ENCODE measurements at regions not wholly inside any gene's neighbourhood (a gene's known extent, or its start where the extent isn't known, plus 50 kb on each side); places are given as distances from the start of the nearest gene placed in this dataset.
"Not testable (repeated sequence)": the region's sequence is repeated elsewhere in the genome, so short reads cannot be mapped to it uniquely, and the experiment has no call there.

DNA sequence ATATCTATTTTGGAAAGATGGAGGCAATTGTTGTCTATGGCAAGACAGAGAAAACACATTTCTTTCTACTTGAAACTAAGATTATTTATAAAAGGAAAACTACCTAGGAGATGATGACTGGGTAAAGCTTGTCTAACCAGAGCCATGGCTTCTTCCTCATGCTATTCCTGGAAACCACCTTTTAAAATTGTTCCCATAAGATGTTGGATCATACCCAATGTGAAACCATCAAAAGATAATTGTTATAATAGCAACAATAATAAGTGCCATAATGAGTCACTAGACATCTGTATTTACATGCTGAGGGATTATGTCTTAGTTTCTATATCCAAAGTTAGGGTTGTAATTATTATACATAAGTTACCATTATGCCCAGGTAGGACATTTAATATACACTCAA lies 428.4 kb downstream of the KCNJ2 start (continued):
- TF ChIP-seq GABPB1 (CRISPR knock-in tag; IDR thresholded peaks at IDR 0.05) (no peak), HMGXB4 (CRISPR knock-in tag; IDR thresholded peaks at IDR 0.05) (no peak), ZNF317 (CRISPR knock-in tag; IDR thresholded peaks at IDR 0.05; ENCODE audit: borderline replicate concordance, low read depth) (no peak), SP1 (CRISPR knock-in tag; conservative IDR thresholded peaks at IDR 0.05) (no peak), MXD4 (CRISPR knock-in tag; IDR thresholded peaks at IDR 0.05; ENCODE audit: borderline replicate concordance) (no peak), CREB1 (CRISPR knock-in tag; IDR thresholded peaks at IDR 0.05) (no peak), USF1 (CRISPR knock-in tag; IDR thresholded peaks at IDR 0.05) (no peak), E2F1 (CRISPR knock-in tag; IDR thresholded peaks at IDR 0.05) (no peak), SOX15 (CRISPR knock-in tag; IDR thresholded peaks at IDR 0.05) (no peak)

DNA sequence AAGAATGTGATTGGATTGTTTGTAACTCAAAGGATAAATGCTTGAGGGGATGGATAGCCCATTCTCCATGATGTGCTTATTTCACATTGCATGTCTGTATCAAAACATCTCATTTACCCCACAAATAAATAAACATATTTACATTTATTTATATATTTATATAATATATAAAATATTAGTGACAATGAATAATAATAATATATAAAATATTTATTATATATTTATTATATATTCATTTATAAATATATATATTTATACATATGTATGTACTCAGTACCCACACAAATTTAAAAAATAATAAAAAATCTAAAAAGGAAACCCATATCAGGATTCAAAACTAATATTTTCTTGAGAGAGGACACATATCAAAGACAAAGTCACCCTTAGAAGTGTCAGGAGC lies 429.9 kb downstream of the KCNJ2 start:
- CTCF ChIA-PET: no interaction called here
- Mint-ChIP-seq H3K4me1 (no peaks in the 10 kb centered on the region), H3K9me3 (no peaks in the 10 kb centered on the region), H3K36me3 (no peaks in the 10 kb centered on the region), H3K27me3 (ENCODE audit: low read depth) (no peaks in the 10 kb centered on the region), H3K4me3 (no peak overlapping the region), H3K27ac (no peak overlapping the region)
- ATAC-seq (no peak), DNase-seq (ENCODE audit: low spot score) (no peak)
- TF ChIP-seq GRHL2 (CRISPR knock-in tag; IDR thresholded peaks at IDR 0.05; ENCODE audit: insufficient replicate concordance, severe bottlenecking): no peak
- no peak for TF ChIP-seq TCF7 (CRISPR knock-in tag; IDR thresholded peaks at IDR 0.05; ENCODE audit: low read depth)
- TF ChIP-seq HMGA2 (CRISPR knock-in tag; IDR thresholded peaks at IDR 0.05): peak; percentile 92; the same call in 1 of the 2 replicates
- POLR2A ChIA-PET: no interaction called here

DNA sequence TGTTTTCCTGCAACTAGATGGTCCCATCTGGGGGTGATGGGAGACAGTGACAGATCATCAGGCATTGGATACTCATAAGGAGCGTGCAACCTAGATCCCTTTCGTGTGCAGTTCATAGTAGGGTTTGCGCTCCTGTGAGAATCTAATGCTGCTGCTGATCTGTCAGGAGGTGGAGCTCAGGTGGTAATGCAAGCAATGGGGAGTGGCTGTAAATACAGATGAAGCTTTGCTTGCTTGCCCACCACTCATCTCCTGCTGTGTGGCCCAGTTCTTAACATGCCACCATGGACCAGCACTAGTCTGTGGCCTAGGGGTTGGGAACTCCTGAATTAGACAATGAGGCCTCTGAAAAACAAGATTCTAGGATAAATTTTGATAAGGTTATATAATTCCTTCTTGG lies 430.6 kb downstream of the KCNJ2 start:
- H3K4me3 Mint-ChIP-seq, CTCF ChIA-PET: not testable (repeated sequence)

GRCh38 chr17:70603226-70603625 lies 433.9 kb downstream of the KCNJ2 start:
- ATAC-seq (no peak), DNase-seq (ENCODE audit: low spot score) (no peak)
- Mint-ChIP-seq H3K9me3 (no peaks in the 10 kb centered on the region), H3K27ac (no peak overlapping the region), H3K4me3 (no peak overlapping the region), H3K27me3 (ENCODE audit: low read depth) (no peaks in the 10 kb centered on the region), H3K4me1 (peaks cover 7% of the 10 kb centered on the region), H3K36me3 (no peaks in the 10 kb centered on the region)
- ChIA-PET POLR2A (no interaction called here), CTCF (no interaction called here)
- no peak for TF ChIP-seq TP53 (CRISPR knock-in tag; IDR thresholded peaks at IDR 0.05)
- no peak for TF ChIP-seq ZMAT4 (CRISPR knock-in tag; IDR thresholded peaks at IDR 0.05)
- TF ChIP-seq ZBTB21 (CRISPR knock-in tag; IDR thresholded peaks at IDR 0.05; ENCODE audit: borderline replicate concordance): no peak
- TF ChIP-seq ARID4B (CRISPR knock-in tag; IDR thresholded peaks at IDR 0.05; ENCODE audit: borderline replicate concordance): no peak
- no peak for TF ChIP-seq NR2C2 (CRISPR knock-in tag; IDR thresholded peaks at IDR 0.05)
- TF ChIP-seq E2F1 (CRISPR knock-in tag; IDR thresholded peaks at IDR 0.05): no peak
- no peak for TF ChIP-seq CTCF (IDR thresholded peaks at IDR 0.05)
- TF ChIP-seq EMX1 (CRISPR knock-in tag; IDR thresholded peaks at IDR 0.05): no peak
- no peak for TF ChIP-seq ETV6 (CRISPR knock-in tag; IDR thresholded peaks at IDR 0.05)

More for the DNA sequence above, 430.6 kb downstream of the KCNJ2 start:
- H3K4me1 Mint-ChIP-seq; H3K27me3 Mint-ChIP-seq (ENCODE audit: low read depth); H3K27ac Mint-ChIP-seq; DNase-seq (ENCODE audit: low spot score); ATAC-seq; H3K9me3 Mint-ChIP-seq; POLR2A ChIA-PET; H3K36me3 Mint-ChIP-seq: not testable (repeated sequence)
